ENCODE measurements at regions not wholly inside any gene's neighbourhood (a gene's known extent, or its start where the extent isn't known, plus 50 kb on each side); places are given as distances from the start of the nearest gene placed in this dataset.

GRCh38 chr20:56989516-56989915, 276.9 kb downstream of the BMP7 start:
- TF ChIP-seq CTCF (IDR thresholded peaks at IDR 0.05 in 2 of 3, conservative IDR thresholded peaks at IDR 0.05 in 1 of 3; ENCODE audit: borderline replicate concordance in 1 of 3, insufficient read depth in 1 of 3, low read depth in 2 of 3, low read length in 2 of 3) (no peak), MAX (IDR thresholded peaks at IDR 0.05) (no peak), YY1 (IDR thresholded peaks at IDR 0.05; ENCODE audit: extremely low read depth, insufficient replicate concordance, low read depth, low read length) (no peak), EZH2phosphoT487 (IDR thresholded peaks at IDR 0.05; ENCODE audit: borderline replicate concordance) (no peak), CEBPB (IDR thresholded peaks at IDR 0.05; ENCODE audit: low read depth) (no peak), POLR2AphosphoS5 (IDR thresholded peaks at IDR 0.05; ENCODE audit: low read depth, low read length) (no peak), ZNF274 (IDR thresholded peaks at IDR 0.05; ENCODE audit: low read depth, low read length) (no peak), ZBTB33 (IDR thresholded peaks at IDR 0.05; ENCODE audit: extremely low read depth, insufficient replicate concordance, low read length) (no peak)
